Posterior cingulate gyrus (tissue), 11 donors: ENCODE measurements at regions not wholly inside any gene's neighbourhood (a gene's known extent, or its start where the extent isn't known, plus 50 kb on each side); places are given as distances from the start of the nearest gene placed in this dataset.

Experiments
- DNase-seq, 10 donors: peaks; one replicate each; pipeline versions ENCODE4 v3.0.0 to v3.0.0-alpha.2; 2020 to 2021; ENCODE audit warnings: mixed read lengths in 3 of 10
- intact Hi-C: fragments of 100-400 bp; cut with DNase I; formaldehyde crosslinking; loops from one replicate; pipeline ENCODE4 v1.15.1; 2023

- intact Hi-C loops: no loop called here
- peak in 4 of 10 donors; percentile 16 to 88 (median 46) for DNase-seq
These were observed 209.5 kb upstream of the S1PR3 start for GRCh38 chr9:88781628-88782391.

GRCh38 chr9:88782931-88783710 lies 208.1 kb upstream of the S1PR3 start:
- no peak for DNase-seq
- intact Hi-C loops: no loop called here

- DNase-seq: no peak
- intact Hi-C loops: no loop called here
These were observed 207.6 kb upstream of the S1PR3 start for GRCh38 chr9:88783711-88784083.

- intact Hi-C loops: no loop called here
- DNase-seq: no peak
These were observed 206.3 kb upstream of the S1PR3 start for GRCh38 chr9:88784960-88785359.

GRCh38 chr9:88786291-88787079 lies 204.8 kb upstream of the S1PR3 start:
- no peak for DNase-seq
- intact Hi-C loops: no loop called here

GRCh38 chr9:88789785-88790184 lies 201.5 kb upstream of the S1PR3 start:
- no peak for DNase-seq
- intact Hi-C loops: no loop called here

GRCh38 chr9:88791105-88791805 lies 200.0 kb upstream of the S1PR3 start:
- intact Hi-C loops: no loop called here
- DNase-seq: no peak

GRCh38 chr9:88792502-88792901 lies 198.8 kb upstream of the S1PR3 start:
- no peak for DNase-seq
- intact Hi-C loops: no loop called here

- intact Hi-C loops: no loop called here
- no peak for DNase-seq
These were observed 197.2 kb upstream of the S1PR3 start for GRCh38 chr9:88794100-88794499.

- intact Hi-C loops: no loop called here
- DNase-seq: no peak
These were observed 194.3 kb upstream of the S1PR3 start for GRCh38 chr9:88796947-88797346.

- intact Hi-C loops: no loop called here
- no peak for DNase-seq
These were observed 192.8 kb upstream of the S1PR3 start for GRCh38 chr9:88798476-88798875.

- intact Hi-C loops: no loop called here
- DNase-seq: no peak
These were observed 191.5 kb upstream of the S1PR3 start for GRCh38 chr9:88799541-88800328.

- no peak for DNase-seq
- intact Hi-C loops: no loop called here
These were observed 191.0 kb upstream of the S1PR3 start for GRCh38 chr9:88800329-88800682.

- intact Hi-C loops: no loop called here
- DNase-seq: no peak
These were observed 190.0 kb upstream of the S1PR3 start for GRCh38 chr9:88801214-88801796.

- intact Hi-C loops: no loop called here
- no peak for DNase-seq
These were observed 188.7 kb upstream of the S1PR3 start for GRCh38 chr9:88802533-88802932.

- no peak for DNase-seq
- intact Hi-C loops: no loop called here
These were observed 187.6 kb upstream of the S1PR3 start for GRCh38 chr9:88803546-88804253.

GRCh38 chr9:88804254-88804596 lies 187.0 kb upstream of the S1PR3 start:
- DNase-seq: no peak
- intact Hi-C loops: no loop called here

GRCh38 chr9:88805217-88805943 lies 185.9 kb upstream of the S1PR3 start:
- DNase-seq: no peak
- intact Hi-C loops: no loop called here
